RWPE2 (cell line): ENCODE measurements at regions not wholly inside any gene's neighbourhood (a gene's known extent, or its start where the extent isn't known, plus 50 kb on each side); places are given as distances from the start of the nearest gene placed in this dataset.

ENCODE experiments used
- ATAC-seq: fragments of 200-7000 bp; cut with Tn5 transposase; 3 replicates; pipeline ENCODE4 v1.9.1; 2021; ENCODE audit warnings: low read depth
- DNase-seq: peaks from one replicate; pipeline ENCODE4 v3.0.0-alpha.2; 2020; ENCODE audit warnings: low spot score
- H3K27ac ChIP-seq: fragments of 450-650 bp; 2 replicates; pipeline ENCODE4 v1.5.1; 2017; ENCODE audit warnings: mild to moderate bottlenecking; ENCODE audit not compliant: poor library complexity, severe bottlenecking
- H3K27me3 ChIP-seq: fragments of 250-450 bp; sonication (Bioruptor Pico); 2 replicates; pipeline ENCODE4 v1.5.1; 2021; ENCODE audit warnings: mild to moderate bottlenecking, moderate library complexity; ENCODE audit not compliant: insufficient read depth, poor library complexity, severe bottlenecking
- H3K36me3 ChIP-seq: fragments of 250-450 bp; sonication (Bioruptor Pico); 2 replicates; pipeline ENCODE4 v1.5.1; 2020; ENCODE audit warnings: low read depth, mild to moderate bottlenecking, moderate library complexity
- H3K4me1 ChIP-seq: fragments of 250-450 bp; sonication (Bioruptor Pico); 2 replicates; pipeline ENCODE4 v1.5.1; 2021; ENCODE audit warnings: mild to moderate bottlenecking, moderate library complexity; ENCODE audit not compliant: insufficient read depth, poor library complexity, severe bottlenecking
- H3K4me3 ChIP-seq: fragments of 250-450 bp; sonication (Bioruptor Pico); 2 replicates; pipeline ENCODE4 v1.5.1; 2021; ENCODE audit warnings: mild to moderate bottlenecking, moderate library complexity; ENCODE audit not compliant: severe bottlenecking
- H3K9me3 ChIP-seq: fragments of 250-450 bp; sonication (Bioruptor Pico); 2 replicates; pipeline ENCODE4 v1.5.1; 2021; ENCODE audit warnings: mild to moderate bottlenecking, moderate library complexity; ENCODE audit not compliant: severe bottlenecking
- CTCF ChIP-seq: fragments of 450-650 bp; IDR thresholded peaks from one replicate; pipeline ENCODE4 v1.5.1; 2017; ENCODE audit warnings: mild to moderate bottlenecking, moderate library complexity; ENCODE audit not compliant: poor library complexity, severe bottlenecking

DNA sequence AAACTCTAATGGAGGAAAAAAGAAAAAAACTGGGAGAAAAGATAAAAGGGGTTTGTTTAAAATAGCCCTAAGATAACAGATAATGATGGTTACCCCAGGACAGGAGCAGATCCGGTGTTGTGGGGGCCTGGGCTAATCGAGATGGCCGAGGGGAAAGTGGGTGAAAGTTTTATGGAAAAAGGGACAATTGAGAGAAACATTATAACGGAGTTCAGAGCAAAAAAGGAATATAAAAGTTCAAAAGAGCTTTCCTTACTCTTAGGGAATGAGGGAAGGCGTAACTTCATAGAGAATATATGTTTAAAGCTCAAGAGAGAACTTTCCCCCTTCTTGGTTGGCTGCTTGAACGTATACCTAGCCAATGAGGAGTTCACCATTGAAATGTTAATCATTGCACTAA, 131.4 kb downstream of the BAMBI start:
- ATAC-seq = no peak
- H3K4me3 ChIP-seq = no peak overlapping the region

DNA sequence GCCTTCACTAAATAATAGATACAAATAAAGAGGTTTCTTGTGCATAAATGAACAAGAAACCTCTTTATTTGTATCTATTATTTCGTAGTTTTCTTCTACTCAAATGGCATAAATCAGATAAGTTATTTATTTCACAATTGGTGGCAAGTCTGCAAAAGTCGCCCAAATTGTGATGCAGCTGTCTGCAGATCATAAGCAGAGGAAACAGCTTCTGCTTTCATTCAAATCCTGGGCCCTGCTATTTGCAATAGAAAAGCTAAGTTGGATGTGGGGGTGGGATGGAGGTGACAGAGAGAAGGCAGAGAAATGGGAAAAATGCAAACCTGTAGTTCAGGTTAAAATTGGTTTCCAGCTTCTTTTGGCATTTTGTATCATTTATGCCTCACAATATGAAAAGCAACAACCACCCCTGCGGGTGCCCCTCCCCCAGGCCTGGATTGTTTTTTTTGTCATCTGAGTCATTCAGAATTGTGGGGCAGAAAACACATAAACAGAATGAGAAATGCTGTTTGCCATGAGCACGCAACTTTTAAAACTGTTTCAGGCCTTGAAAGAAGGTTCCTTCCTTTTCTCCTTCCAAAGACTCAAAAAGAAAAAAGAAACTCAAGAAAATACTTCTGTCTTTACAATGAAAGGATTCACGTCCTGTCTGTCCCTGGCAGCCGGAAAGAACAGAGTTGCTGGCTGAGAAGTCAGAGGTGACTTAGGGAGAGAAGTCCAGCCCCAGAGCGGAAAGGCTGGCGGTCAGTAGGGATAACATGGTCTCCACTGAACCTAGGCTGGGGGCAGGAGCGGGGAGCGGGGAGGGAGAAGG, 132.9 kb downstream of the BAMBI start:
- Histone ChIP-seq H3K27ac (no peak overlapping the region), H3K4me3 (no peak overlapping the region), H3K9me3 (no peaks in the 10 kb centered on the region), H3K36me3 (no peaks in the 10 kb centered on the region), H3K27me3 (peaks cover 6% of the 10 kb centered on the region), H3K4me1 (no peaks in the 10 kb centered on the region)
- no peak for TF ChIP-seq CTCF
- ATAC-seq = no peak
- no peak for DNase-seq

More for the DNA sequence above, 131.4 kb downstream of the BAMBI start:
- no peak for DNase-seq
- Histone ChIP-seq H3K27ac (no peak overlapping the region), H3K36me3 (no peaks in the 10 kb centered on the region), H3K27me3 (peaks cover 6% of the 10 kb centered on the region), H3K4me1 (no peaks in the 10 kb centered on the region), H3K9me3 (no peaks in the 10 kb centered on the region)
- TF ChIP-seq CTCF = no peak

DNA sequence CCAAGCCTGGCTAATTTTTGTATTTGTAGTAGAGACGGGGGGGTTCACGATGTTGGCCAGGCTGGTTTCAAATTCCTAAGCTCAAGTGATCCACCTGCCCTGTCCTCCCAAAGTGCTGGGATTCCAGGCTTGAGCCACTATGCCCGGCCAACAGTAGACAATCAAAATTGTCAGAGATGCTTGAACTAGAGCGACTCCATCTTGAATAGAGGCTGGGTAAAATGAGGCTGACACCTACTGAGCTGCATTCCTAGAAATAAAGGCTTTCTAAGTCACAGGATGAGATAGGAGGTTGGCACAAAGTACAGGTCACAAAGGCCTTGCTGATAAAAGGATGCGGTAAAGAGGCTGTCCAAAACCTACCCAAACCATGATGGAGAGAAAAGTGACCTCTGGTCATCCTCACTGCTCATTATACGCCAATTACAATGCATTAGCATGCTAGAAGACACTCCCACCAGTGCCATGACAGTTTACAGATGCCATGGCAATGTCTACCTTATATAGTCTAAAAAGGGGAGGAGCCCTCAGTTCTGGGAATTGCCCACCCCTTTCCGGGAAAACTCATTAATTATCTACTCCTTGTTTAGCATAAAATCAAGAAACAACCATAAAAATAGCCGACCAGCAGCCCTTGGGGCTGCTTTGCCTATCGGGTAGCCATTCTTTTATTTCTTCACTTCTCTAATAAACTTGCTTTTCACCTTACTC, 134.5 kb downstream of the BAMBI start:
- H3K27ac ChIP-seq = no peak overlapping the region
- no peaks in the 10 kb centered on the region for H3K36me3 ChIP-seq
- TF ChIP-seq CTCF = no peak
- ATAC-seq (no peak), DNase-seq (no peak)
- no peaks in the 10 kb centered on the region for H3K9me3 ChIP-seq
- H3K4me3 ChIP-seq = no peak overlapping the region
- peaks cover 6% of the 10 kb centered on the region for H3K27me3 ChIP-seq
- H3K4me1 ChIP-seq = no peaks in the 10 kb centered on the region

GRCh38 chr10:28812384-28813372, 135.4 kb downstream of the BAMBI start:
- DNase-seq (no peak), ATAC-seq (no peak)
- Histone ChIP-seq H3K4me1 (no peaks in the 10 kb centered on the region), H3K4me3 (no peak overlapping the region), H3K36me3 (no peaks in the 10 kb centered on the region), H3K27me3 (peaks cover 6% of the 10 kb centered on the region), H3K9me3 (no peaks in the 10 kb centered on the region), H3K27ac (no peak overlapping the region)
- no peak for TF ChIP-seq CTCF
